GM23338 (cell line): ENCODE measurements at regions not wholly inside any gene's neighbourhood (a gene's known extent, or its start where the extent isn't known, plus 50 kb on each side); places are given as distances from the start of the nearest gene placed in this dataset.

Experiments
- CREB1 ChIP-seq: fragments of 250-450 bp; sonication (Bioruptor Pico); IDR thresholded peaks from 2 replicates; pipeline ENCODE4 v1.5.0; 2020; ENCODE audit warnings: low read depth, mild to moderate bottlenecking, moderate library complexity
- EZH2 ChIP-seq: fragments of 200-600 bp; sonication (generic); IDR thresholded peaks from one replicate; pipeline ENCODE4 v1.8.0; 2017; ENCODE audit warnings: antibody characterized with exemption, mild to moderate bottlenecking, low read depth; ENCODE audit not compliant: unreplicated experiment
- EZH2phosphoT487 ChIP-seq: fragments of 200-600 bp; sonication (generic); IDR thresholded peaks from one replicate; pipeline ENCODE4 v1.8.1; 2018; ENCODE audit warnings: antibody characterized with exemption; ENCODE audit not compliant: unreplicated experiment
- JUNB ChIP-seq: IDR thresholded peaks from one replicate; pipeline ENCODE4 v1.6.1; 2016; ENCODE audit warnings: antibody characterized with exemption; ENCODE audit not compliant: unreplicated experiment
- NANOG ChIP-seq: IDR thresholded peaks from 2 replicates; pipeline ENCODE4 v1.6.1; 2016; ENCODE audit warnings: antibody characterized with exemption, borderline replicate concordance
- POLR2AphosphoS5 ChIP-seq: IDR thresholded peaks from 2 replicates; pipeline ENCODE4 v1.6.1; 2016; ENCODE audit warnings: antibody characterized with exemption, low read depth
- ZNF114 ChIP-seq: fragments of 250-450 bp; sonication (Bioruptor Pico); IDR thresholded peaks from 2 replicates; pipeline ENCODE4 v1.5.0; 2020; ENCODE audit warnings: mild to moderate bottlenecking, moderate library complexity
- ZNF331 ChIP-seq: fragments of 250-450 bp; sonication (Bioruptor Pico); IDR thresholded peaks from 2 replicates; pipeline ENCODE4 v1.5.0; 2020; ENCODE audit warnings: low read depth, mild to moderate bottlenecking, moderate library complexity
- TF ChIP-seq, protein P1 (sequence below), 2 experiments: fragments of 200-600 bp in 1 of 2; sonication (generic) in 1 of 2; conservative IDR thresholded peaks; 2 replicates each; pipeline versions ENCODE4 v1.5.1 to v1.6.1; 2016 to 2017; ENCODE audit warnings: antibody characterized with exemption in 2 of 2, low read depth in 2 of 2, mild to moderate bottlenecking in 2 of 2, moderate library complexity in 1 of 2
- TF ChIP-seq, protein P2 (sequence below): IDR thresholded peaks from one replicate; pipeline ENCODE4 v1.6.1; 2018; ENCODE audit warnings: antibody characterized with exemption; ENCODE audit not compliant: unreplicated experiment
- TF ChIP-seq, protein P3 (sequence below): IDR thresholded peaks from 2 replicates; pipeline ENCODE4 v1.6.1; 2016; ENCODE audit warnings: antibody characterized with exemption
- TF ChIP-seq, protein P4 (sequence below): fragments of 250-450 bp; sonication (Bioruptor Pico); IDR thresholded peaks from 2 replicates; pipeline ENCODE4 v1.5.0; 2020; ENCODE audit warnings: mild to moderate bottlenecking, moderate library complexity

DNA sequence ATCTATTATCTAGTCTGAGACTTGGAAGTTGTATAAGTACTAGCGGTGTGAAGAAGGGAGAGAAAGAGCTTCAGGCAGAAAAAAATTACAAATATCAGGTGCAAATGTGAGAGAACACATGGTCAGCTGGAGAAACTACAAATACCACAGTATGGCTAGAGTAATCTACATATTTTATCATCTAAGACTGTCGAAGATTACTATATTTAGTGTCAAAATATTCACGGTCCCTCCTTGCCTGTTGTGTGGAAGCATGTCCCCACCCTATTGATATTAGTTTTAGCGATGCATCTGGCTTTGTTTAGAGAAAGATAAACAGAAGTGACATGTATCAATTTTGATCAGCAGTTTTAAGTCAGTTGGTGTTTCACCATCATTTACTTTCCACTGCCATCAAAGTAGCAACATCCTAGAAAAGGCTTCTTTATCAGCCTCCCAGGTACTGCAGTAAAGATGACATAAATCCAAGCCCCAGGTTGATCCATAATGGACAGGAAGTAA lies 90.5 kb upstream of the ITGA4 start:
- TF ChIP-seq, protein P1, sequence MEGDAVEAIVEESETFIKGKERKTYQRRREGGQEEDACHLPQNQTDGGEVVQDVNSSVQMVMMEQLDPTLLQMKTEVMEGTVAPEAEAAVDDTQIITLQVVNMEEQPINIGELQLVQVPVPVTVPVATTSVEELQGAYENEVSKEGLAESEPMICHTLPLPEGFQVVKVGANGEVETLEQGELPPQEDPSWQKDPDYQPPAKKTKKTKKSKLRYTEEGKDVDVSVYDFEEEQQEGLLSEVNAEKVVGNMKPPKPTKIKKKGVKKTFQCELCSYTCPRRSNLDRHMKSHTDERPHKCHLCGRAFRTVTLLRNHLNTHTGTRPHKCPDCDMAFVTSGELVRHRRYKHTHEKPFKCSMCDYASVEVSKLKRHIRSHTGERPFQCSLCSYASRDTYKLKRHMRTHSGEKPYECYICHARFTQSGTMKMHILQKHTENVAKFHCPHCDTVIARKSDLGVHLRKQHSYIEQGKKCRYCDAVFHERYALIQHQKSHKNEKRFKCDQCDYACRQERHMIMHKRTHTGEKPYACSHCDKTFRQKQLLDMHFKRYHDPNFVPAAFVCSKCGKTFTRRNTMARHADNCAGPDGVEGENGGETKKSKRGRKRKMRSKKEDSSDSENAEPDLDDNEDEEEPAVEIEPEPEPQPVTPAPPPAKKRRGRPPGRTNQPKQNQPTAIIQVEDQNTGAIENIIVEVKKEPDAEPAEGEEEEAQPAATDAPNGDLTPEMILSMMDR (conservative IDR thresholded peaks at IDR 0.05; ENCODE audit: low read depth in 2 of 2) = no peak
- no peak for TF ChIP-seq POLR2AphosphoS5
- TF ChIP-seq, protein P2, sequence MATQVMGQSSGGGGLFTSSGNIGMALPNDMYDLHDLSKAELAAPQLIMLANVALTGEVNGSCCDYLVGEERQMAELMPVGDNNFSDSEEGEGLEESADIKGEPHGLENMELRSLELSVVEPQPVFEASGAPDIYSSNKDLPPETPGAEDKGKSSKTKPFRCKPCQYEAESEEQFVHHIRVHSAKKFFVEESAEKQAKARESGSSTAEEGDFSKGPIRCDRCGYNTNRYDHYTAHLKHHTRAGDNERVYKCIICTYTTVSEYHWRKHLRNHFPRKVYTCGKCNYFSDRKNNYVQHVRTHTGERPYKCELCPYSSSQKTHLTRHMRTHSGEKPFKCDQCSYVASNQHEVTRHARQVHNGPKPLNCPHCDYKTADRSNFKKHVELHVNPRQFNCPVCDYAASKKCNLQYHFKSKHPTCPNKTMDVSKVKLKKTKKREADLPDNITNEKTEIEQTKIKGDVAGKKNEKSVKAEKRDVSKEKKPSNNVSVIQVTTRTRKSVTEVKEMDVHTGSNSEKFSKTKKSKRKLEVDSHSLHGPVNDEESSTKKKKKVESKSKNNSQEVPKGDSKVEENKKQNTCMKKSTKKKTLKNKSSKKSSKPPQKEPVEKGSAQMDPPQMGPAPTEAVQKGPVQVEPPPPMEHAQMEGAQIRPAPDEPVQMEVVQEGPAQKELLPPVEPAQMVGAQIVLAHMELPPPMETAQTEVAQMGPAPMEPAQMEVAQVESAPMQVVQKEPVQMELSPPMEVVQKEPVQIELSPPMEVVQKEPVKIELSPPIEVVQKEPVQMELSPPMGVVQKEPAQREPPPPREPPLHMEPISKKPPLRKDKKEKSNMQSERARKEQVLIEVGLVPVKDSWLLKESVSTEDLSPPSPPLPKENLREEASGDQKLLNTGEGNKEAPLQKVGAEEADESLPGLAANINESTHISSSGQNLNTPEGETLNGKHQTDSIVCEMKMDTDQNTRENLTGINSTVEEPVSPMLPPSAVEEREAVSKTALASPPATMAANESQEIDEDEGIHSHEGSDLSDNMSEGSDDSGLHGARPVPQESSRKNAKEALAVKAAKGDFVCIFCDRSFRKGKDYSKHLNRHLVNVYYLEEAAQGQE = no peak
- no peak for TF ChIP-seq EZH2
- no peak for TF ChIP-seq JUNB
- no peak for TF ChIP-seq ZNF331 (CRISPR knock-in tag)
- no peak for TF ChIP-seq ZNF114 (CRISPR knock-in tag)
- no peak for TF ChIP-seq EZH2phosphoT487
- no peak for TF ChIP-seq CREB1 (CRISPR knock-in tag)
- TF ChIP-seq, protein P3, sequence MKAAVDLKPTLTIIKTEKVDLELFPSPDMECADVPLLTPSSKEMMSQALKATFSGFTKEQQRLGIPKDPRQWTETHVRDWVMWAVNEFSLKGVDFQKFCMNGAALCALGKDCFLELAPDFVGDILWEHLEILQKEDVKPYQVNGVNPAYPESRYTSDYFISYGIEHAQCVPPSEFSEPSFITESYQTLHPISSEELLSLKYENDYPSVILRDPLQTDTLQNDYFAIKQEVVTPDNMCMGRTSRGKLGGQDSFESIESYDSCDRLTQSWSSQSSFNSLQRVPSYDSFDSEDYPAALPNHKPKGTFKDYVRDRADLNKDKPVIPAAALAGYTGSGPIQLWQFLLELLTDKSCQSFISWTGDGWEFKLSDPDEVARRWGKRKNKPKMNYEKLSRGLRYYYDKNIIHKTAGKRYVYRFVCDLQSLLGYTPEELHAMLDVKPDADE = no peak
- TF ChIP-seq, protein P4, sequence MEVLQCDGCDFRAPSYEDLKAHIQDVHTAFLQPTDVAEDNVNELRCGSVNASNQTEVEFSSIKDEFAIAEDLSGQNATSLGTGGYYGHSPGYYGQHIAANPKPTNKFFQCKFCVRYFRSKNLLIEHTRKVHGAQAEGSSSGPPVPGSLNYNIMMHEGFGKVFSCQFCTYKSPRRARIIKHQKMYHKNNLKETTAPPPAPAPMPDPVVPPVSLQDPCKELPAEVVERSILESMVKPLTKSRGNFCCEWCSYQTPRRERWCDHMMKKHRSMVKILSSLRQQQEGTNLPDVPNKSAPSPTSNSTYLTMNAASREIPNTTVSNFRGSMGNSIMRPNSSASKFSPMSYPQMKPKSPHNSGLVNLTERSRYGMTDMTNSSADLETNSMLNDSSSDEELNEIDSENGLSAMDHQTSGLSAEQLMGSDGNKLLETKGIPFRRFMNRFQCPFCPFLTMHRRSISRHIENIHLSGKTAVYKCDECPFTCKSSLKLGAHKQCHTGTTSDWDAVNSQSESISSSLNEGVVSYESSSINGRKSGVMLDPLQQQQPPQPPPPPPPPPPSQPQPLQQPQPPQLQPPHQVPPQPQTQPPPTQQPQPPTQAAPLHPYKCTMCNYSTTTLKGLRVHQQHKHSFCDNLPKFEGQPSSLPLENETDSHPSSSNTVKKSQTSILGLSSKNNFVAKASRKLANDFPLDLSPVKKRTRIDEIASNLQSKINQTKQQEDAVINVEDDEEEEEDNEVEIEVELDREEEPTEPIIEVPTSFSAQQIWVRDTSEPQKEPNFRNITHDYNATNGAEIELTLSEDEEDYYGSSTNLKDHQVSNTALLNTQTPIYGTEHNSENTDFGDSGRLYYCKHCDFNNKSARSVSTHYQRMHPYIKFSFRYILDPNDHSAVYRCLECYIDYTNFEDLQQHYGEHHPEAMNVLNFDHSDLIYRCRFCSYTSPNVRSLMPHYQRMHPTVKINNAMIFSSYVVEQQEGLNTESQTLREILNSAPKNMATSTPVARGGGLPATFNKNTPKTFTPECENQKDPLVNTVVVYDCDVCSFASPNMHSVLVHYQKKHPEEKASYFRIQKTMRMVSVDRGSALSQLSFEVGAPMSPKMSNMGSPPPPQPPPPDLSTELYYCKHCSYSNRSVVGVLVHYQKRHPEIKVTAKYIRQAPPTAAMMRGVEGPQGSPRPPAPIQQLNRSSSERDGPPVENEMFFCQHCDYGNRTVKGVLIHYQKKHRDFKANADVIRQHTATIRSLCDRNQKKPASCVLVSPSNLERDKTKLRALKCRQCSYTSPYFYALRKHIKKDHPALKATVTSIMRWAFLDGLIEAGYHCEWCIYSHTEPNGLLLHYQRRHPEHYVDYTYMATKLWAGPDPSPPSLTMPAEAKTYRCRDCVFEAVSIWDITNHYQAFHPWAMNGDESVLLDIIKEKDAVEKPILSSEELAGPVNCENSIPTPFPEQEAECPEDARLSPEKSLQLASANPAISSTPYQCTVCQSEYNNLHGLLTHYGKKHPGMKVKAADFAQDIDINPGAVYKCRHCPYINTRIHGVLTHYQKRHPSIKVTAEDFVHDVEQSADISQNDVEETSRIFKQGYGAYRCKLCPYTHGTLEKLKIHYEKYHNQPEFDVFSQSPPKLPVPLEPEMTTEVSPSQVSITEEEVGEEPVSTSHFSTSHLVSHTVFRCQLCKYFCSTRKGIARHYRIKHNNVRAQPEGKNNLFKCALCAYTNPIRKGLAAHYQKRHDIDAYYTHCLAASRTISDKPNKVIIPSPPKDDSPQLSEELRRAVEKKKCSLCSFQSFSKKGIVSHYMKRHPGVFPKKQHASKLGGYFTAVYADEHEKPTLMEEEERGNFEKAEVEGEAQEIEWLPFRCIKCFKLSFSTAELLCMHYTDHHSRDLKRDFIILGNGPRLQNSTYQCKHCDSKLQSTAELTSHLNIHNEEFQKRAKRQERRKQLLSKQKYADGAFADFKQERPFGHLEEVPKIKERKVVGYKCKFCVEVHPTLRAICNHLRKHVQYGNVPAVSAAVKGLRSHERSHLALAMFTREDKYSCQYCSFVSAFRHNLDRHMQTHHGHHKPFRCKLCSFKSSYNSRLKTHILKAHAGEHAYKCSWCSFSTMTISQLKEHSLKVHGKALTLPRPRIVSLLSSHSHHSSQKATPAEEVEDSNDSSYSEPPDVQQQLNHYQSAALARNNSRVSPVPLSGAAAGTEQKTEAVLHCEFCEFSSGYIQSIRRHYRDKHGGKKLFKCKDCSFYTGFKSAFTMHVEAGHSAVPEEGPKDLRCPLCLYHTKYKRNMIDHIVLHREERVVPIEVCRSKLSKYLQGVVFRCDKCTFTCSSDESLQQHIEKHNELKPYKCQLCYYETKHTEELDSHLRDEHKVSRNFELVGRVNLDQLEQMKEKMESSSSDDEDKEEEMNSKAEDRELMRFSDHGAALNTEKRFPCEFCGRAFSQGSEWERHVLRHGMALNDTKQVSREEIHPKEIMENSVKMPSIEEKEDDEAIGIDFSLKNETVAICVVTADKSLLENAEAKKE = no peak
- TF ChIP-seq NANOG = no peak
